ENCODE measurements at regions not wholly inside any gene's neighbourhood (a gene's known extent, or its start where the extent isn't known, plus 50 kb on each side); places are given as distances from the start of the nearest gene placed in this dataset.

DNA sequence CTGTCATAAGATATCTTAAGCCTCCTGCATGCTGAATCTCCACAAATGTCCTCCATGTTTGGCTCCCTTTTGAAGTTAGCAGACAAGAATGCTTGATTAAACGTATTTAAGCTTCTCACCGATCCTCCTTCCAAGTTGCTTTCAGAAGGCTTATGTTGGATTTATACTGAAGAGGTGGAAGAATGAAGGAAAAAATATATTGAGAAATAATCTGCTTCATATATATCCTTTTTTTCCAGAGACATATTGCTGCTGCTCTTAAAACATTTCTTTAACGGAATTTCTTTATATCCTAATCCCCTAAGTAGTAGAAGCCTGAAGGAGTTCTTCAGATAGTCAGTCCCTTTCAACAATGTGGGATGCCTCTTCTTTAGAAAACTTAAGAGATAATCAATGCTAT lies 329.0 kb upstream of the MARCKS start:
- no peak for DNase-seq (ENCODE audit: low read depth)
- TF ChIP-seq, protein P1, sequence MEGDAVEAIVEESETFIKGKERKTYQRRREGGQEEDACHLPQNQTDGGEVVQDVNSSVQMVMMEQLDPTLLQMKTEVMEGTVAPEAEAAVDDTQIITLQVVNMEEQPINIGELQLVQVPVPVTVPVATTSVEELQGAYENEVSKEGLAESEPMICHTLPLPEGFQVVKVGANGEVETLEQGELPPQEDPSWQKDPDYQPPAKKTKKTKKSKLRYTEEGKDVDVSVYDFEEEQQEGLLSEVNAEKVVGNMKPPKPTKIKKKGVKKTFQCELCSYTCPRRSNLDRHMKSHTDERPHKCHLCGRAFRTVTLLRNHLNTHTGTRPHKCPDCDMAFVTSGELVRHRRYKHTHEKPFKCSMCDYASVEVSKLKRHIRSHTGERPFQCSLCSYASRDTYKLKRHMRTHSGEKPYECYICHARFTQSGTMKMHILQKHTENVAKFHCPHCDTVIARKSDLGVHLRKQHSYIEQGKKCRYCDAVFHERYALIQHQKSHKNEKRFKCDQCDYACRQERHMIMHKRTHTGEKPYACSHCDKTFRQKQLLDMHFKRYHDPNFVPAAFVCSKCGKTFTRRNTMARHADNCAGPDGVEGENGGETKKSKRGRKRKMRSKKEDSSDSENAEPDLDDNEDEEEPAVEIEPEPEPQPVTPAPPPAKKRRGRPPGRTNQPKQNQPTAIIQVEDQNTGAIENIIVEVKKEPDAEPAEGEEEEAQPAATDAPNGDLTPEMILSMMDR (conservative IDR thresholded peaks at IDR 0.05; ENCODE audit: low read depth, low read length): no peak
- no peak overlapping the region for H3K4me3 ChIP-seq (ENCODE audit: low read depth, low read length)

DNA sequence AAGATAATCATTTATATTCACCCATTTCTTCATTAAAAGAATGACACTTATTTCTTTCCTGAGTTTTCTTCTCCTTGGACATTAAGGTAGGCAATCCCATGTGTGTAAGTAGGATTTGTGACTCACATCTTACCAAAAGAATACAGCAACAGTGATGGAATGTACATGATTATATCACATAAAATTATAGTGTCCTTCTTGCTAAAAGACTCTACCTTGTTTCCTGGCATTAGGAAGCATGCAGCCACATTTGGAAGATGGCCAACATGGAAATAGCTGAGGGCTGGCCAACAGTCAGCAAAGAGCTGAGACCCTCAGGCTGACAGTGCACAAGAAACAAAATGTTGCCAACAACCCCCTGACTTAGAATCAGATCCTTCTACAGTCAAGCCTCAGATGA lies 327.9 kb upstream of the MARCKS start:
- TF ChIP-seq, protein P1 (conservative IDR thresholded peaks at IDR 0.05; ENCODE audit: low read depth, low read length): no peak
- H3K4me3 ChIP-seq (ENCODE audit: low read depth, low read length): no peak overlapping the region
- no peak for DNase-seq (ENCODE audit: low read depth)

DNA sequence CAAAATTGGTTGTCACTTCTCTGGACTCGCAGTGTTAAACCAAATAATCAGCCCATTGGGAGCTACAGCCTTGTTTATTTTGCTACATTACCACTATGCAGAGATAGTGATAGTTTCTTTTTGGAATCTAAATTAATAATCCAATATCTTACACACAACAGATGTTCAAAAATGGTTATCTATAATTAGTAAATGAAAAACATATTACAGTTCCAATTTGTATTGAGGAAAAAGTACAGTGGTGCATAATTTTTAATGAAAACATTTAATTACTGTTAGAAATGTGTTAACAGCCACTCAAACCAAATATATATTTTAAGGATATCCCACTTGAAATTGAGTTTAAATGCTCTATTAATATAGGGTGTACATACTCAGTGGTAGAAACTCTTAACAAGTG lies 327.3 kb upstream of the MARCKS start:
- H3K4me3 ChIP-seq (ENCODE audit: low read depth, low read length): no peak overlapping the region
- TF ChIP-seq, protein P1 (conservative IDR thresholded peaks at IDR 0.05; ENCODE audit: low read depth, low read length): no peak
- no peak for DNase-seq (ENCODE audit: low read depth)

DNA sequence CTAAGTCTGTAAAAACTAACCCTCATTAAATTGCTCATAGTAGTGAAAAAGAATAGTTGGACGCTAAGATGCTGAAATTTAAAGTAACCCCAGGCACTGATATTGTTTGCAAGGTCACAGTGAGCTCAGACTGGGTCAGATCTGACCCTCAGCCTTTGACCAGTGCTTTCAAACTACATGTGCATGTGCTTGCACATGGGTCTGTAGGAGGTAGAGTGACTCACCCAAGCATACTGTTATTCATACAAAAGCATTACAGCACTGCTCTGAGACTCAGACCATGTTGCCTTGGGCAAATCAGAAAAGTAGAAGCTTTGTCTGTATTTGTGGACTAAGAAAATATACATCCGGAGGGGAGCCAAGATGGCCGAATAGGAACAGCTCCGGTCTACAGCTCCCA lies 326.4 kb upstream of the MARCKS start:
- no peak overlapping the region for H3K4me3 ChIP-seq (ENCODE audit: low read depth, low read length)
- peak; percentile 13 for DNase-seq (ENCODE audit: low read depth)
- TF ChIP-seq, protein P1 (conservative IDR thresholded peaks at IDR 0.05; ENCODE audit: low read depth, low read length): no peak

DNA sequence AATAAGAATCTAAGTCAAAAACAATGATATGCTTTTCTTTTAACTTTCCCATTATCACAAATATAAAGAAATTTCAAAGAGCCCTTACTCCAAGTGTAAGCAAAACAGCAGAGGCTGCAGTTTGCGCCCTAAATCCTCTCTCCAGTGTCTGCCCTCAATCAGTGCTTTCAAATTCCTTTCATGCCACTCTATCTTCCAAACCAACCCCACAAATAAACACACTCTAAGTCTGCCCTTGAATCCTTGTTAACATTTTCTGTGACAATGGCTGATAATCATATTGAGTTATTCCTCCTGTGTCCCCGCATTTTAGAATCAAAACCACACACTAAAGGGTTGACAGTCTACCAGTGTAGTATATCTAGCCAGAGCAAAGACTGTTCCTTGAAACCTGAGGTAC lies 317.9 kb upstream of the MARCKS start:
- TF ChIP-seq, protein P1 (conservative IDR thresholded peaks at IDR 0.05; ENCODE audit: low read depth, low read length): no peak
- no peak for DNase-seq (ENCODE audit: low read depth)
- no peak overlapping the region for H3K4me3 ChIP-seq (ENCODE audit: low read depth, low read length)

DNA sequence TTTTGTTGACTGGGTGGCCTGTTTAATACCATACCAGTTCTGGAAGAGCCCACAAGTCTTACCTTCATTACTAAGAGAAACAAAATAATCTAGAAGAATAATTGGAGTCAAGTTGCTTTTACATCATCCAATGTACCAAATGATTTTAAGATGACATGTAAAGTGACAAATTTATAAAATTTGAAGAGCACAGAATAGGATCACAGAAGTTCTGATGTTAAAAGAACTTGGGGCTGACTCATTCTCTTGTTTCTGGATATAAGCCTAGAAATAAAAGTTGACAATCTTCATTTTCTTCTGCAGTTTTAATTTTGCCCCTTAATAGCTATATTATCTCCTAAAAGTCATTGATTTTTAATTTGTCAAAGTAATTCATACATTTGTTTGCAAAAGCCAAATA lies 317.5 kb upstream of the MARCKS start:
- TF ChIP-seq, protein P1 (conservative IDR thresholded peaks at IDR 0.05; ENCODE audit: low read depth, low read length): no peak
- DNase-seq (ENCODE audit: low read depth): no peak

DNA sequence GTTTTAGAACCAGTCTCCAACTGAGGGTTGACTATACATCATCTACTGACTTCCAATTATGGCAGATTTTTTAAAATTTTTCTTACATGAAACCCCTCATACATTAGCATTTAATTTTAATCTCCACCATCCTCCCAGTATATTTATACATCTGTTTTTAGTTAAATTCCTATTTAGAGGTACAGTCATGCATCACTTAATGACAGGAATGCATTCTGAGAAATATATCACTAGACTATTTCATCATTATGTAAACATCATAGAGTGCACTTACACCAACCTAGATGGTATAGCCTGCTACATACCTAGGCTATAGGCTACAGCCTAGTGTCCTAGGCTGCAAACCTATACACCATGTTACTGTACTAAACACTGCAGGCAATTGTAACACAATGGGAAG lies 316.7 kb upstream of the MARCKS start:
- DNase-seq (ENCODE audit: low read depth): no peak
- TF ChIP-seq, protein P1 (conservative IDR thresholded peaks at IDR 0.05; ENCODE audit: low read depth, low read length): no peak
- no peak overlapping the region for H3K4me3 ChIP-seq (ENCODE audit: low read depth, low read length)

More for the DNA sequence above, 317.5 kb upstream of the MARCKS start:
- H3K4me3 ChIP-seq (ENCODE audit: low read depth, low read length): no peak overlapping the region
